DND-41 (cell line): ENCODE measurements at regions not wholly inside any gene's neighbourhood (a gene's known extent, or its start where the extent isn't known, plus 50 kb on each side); places are given as distances from the start of the nearest gene placed in this dataset.

Source experiments
- EZH2 ChIP-seq: IDR thresholded peaks from 3 replicates; pipeline ENCODE4 v1.6.1; 2012; ENCODE audit warnings: borderline replicate concordance, low read depth, mild to moderate bottlenecking, moderate library complexity, low read length, inconsistent platforms; ENCODE audit not compliant: severe bottlenecking
- TF ChIP-seq, protein P1 (sequence below): IDR thresholded peaks from 2 replicates; pipeline ENCODE4 v1.5.1; 2012; ENCODE audit warnings: borderline replicate concordance, low read length, moderate library complexity, mild to moderate bottlenecking; ENCODE audit not compliant: poor library complexity, severe bottlenecking; ENCODE audit errors: extremely low read depth

- TF ChIP-seq, protein P1, sequence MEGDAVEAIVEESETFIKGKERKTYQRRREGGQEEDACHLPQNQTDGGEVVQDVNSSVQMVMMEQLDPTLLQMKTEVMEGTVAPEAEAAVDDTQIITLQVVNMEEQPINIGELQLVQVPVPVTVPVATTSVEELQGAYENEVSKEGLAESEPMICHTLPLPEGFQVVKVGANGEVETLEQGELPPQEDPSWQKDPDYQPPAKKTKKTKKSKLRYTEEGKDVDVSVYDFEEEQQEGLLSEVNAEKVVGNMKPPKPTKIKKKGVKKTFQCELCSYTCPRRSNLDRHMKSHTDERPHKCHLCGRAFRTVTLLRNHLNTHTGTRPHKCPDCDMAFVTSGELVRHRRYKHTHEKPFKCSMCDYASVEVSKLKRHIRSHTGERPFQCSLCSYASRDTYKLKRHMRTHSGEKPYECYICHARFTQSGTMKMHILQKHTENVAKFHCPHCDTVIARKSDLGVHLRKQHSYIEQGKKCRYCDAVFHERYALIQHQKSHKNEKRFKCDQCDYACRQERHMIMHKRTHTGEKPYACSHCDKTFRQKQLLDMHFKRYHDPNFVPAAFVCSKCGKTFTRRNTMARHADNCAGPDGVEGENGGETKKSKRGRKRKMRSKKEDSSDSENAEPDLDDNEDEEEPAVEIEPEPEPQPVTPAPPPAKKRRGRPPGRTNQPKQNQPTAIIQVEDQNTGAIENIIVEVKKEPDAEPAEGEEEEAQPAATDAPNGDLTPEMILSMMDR, result no peak
- TF ChIP-seq EZH2, result no peak
These were observed 58.6 kb upstream of the NBPF3 start for GRCh38 chr1:21381354-21381753.
